Adrenal gland (tissue), 5 donors: ENCODE measurements at regions not wholly inside any gene's neighbourhood (a gene's known extent, or its start where the extent isn't known, plus 50 kb on each side); places are given as distances from the start of the nearest gene placed in this dataset.

Experiments used
- POLR2A ChIP-seq, 2 donors: fragments of 450-650 bp; IDR thresholded peaks; one replicate each; pipeline ENCODE4 v1.6.1; 2017; ENCODE audit warnings: antibody characterized with exemption in 2 of 2, mild to moderate bottlenecking in 2 of 2, moderate library complexity in 1 of 2
- TF ChIP-seq, protein P1 (sequence below), 6 experiments: fragments of 450-650 bp in 4 of 6; fragments of 200-600 bp in 2 of 6; sonication (generic) in 1 of 6; IDR thresholded peaks; 1 replicate in 5 of 6; 2 replicates in 1 of 6; pipeline versions ENCODE4 v1.5.1 to v1.8.0; 2016 to 2021; ENCODE audit warnings: antibody characterized with exemption in 6 of 6, mild to moderate bottlenecking in 2 of 6, moderate library complexity in 1 of 6
- donor health status: DM: no; HTN: no; CAD: no.

DNA sequence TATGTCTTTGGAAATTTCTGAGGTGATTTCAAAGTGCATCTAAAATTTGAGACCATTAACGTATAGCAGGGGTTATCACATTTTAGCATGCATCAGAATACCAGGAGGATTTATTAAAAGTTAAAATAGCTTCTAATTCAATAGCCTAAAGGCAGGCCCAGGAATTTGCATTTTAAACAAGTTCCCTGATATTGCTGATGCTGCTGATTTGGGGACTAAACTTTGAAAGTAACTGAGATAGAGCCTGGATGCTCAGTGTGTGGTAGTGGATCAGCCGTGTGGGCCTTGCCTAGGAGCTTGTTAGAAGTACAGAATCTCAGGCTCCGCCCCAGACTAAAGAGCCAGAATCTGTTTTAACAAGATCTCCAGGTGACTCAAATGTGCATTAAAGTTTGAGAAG lies 375.0 kb upstream of the FBXO33 start:
- no peak for TF ChIP-seq POLR2A (IDR thresholded peaks at IDR 0.05)
- TF ChIP-seq, protein P1, sequence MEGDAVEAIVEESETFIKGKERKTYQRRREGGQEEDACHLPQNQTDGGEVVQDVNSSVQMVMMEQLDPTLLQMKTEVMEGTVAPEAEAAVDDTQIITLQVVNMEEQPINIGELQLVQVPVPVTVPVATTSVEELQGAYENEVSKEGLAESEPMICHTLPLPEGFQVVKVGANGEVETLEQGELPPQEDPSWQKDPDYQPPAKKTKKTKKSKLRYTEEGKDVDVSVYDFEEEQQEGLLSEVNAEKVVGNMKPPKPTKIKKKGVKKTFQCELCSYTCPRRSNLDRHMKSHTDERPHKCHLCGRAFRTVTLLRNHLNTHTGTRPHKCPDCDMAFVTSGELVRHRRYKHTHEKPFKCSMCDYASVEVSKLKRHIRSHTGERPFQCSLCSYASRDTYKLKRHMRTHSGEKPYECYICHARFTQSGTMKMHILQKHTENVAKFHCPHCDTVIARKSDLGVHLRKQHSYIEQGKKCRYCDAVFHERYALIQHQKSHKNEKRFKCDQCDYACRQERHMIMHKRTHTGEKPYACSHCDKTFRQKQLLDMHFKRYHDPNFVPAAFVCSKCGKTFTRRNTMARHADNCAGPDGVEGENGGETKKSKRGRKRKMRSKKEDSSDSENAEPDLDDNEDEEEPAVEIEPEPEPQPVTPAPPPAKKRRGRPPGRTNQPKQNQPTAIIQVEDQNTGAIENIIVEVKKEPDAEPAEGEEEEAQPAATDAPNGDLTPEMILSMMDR (IDR thresholded peaks at IDR 0.05): no peak
